Peyer's patch (tissue), 4 donors: ENCODE measurements at regions not wholly inside any gene's neighbourhood (a gene's known extent, or its start where the extent isn't known, plus 50 kb on each side); places are given as distances from the start of the nearest gene placed in this dataset.

Experiments used
- CTCF ChIP-seq, 6 experiments: fragments of 450-650 bp in 4 of 6; fragments of 200-600 bp in 2 of 6; sonication (generic) in 1 of 6; IDR thresholded peaks; one replicate each; pipeline ENCODE4 v1.5.1; 2017 to 2019; ENCODE audit warnings: antibody characterized with exemption in 6 of 6, mild to moderate bottlenecking in 3 of 6, moderate library complexity in 1 of 6
- POLR2A ChIP-seq, 2 donors: fragments of 450-650 bp; IDR thresholded peaks; one replicate each; pipeline ENCODE4 v1.5.1; 2017; ENCODE audit warnings: antibody characterized with exemption in 2 of 2, mild to moderate bottlenecking in 2 of 2, moderate library complexity in 2 of 2

- TF ChIP-seq POLR2A (IDR thresholded peaks at IDR 0.05) (no peak), CTCF (IDR thresholded peaks at IDR 0.05) (no peak)
These were observed 417.0 kb upstream of the ADAMTSL1 start for GRCh38 chr9:18056993-18057369.
